OCI-LY7 (cell line): ENCODE measurements at regions not wholly inside any gene's neighbourhood (a gene's known extent, or its start where the extent isn't known, plus 50 kb on each side); places are given as distances from the start of the nearest gene placed in this dataset.

Experiments used
- EZH2phosphoT487 ChIP-seq: fragments of 200-600 bp; sonication (generic); IDR thresholded peaks from 2 replicates; pipeline ENCODE4 v1.6.1; 2018; ENCODE audit warnings: low read depth, borderline replicate concordance, mild to moderate bottlenecking, mixed run types, antibody characterized with exemption, low read length, moderate library complexity, mixed read lengths
- TF ChIP-seq, protein P1 (sequence below): fragments of 200-600 bp; sonication (generic); conservative IDR thresholded peaks from 2 replicates; pipeline ENCODE4 v1.5.1; 2014; ENCODE audit warnings: mild to moderate bottlenecking, antibody characterized with exemption, low read length, moderate library complexity, mixed read lengths

DNA sequence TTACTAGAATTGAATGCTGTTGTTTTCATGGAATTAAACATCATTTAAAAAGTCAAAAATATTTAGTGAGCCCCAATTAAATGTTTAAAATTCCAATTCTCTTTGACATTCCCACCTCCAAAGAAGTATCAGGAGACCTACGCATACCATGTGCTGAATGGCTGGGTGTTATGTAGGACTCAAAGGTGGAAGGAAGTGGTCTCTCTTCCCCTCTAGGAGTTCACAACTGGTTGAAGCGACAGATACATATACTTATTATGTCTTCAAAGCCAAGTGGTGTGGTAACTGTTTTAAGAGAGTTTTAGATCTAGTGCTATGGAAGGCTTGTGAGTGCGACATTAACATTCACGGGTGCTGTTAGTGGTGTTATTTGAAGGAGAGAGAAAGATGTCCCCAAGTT is 464.0 kb downstream of the ATP23 start:
- TF ChIP-seq, protein P1, sequence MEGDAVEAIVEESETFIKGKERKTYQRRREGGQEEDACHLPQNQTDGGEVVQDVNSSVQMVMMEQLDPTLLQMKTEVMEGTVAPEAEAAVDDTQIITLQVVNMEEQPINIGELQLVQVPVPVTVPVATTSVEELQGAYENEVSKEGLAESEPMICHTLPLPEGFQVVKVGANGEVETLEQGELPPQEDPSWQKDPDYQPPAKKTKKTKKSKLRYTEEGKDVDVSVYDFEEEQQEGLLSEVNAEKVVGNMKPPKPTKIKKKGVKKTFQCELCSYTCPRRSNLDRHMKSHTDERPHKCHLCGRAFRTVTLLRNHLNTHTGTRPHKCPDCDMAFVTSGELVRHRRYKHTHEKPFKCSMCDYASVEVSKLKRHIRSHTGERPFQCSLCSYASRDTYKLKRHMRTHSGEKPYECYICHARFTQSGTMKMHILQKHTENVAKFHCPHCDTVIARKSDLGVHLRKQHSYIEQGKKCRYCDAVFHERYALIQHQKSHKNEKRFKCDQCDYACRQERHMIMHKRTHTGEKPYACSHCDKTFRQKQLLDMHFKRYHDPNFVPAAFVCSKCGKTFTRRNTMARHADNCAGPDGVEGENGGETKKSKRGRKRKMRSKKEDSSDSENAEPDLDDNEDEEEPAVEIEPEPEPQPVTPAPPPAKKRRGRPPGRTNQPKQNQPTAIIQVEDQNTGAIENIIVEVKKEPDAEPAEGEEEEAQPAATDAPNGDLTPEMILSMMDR = no peak
- TF ChIP-seq EZH2phosphoT487 = no peak
